Mucosa of stomach (tissue), 1 donor: ENCODE measurements at regions not wholly inside any gene's neighbourhood (a gene's known extent, or its start where the extent isn't known, plus 50 kb on each side); places are given as distances from the start of the nearest gene placed in this dataset.
"Not testable (repeated sequence)": the region's sequence is repeated elsewhere in the genome, so short reads cannot be mapped to it uniquely, and the experiment has no call there.

ENCODE experiments used
- H3K27me3 ChIP-seq: one replicate; pipeline ENCODE4 v1.7.0; 2013; ENCODE audit warnings: mild to moderate bottlenecking, low read length; ENCODE audit not compliant: control insufficient read depth, insufficient read depth
- H3K36me3 ChIP-seq: one replicate; pipeline ENCODE4 v1.7.0; 2013; ENCODE audit warnings: low read length; ENCODE audit not compliant: control insufficient read depth, insufficient read depth
- H3K4me1 ChIP-seq: one replicate; pipeline ENCODE4 v1.7.0; 2013; ENCODE audit warnings: mild to moderate bottlenecking, low read length; ENCODE audit not compliant: control insufficient read depth, insufficient read depth
- H3K4me3 ChIP-seq: one replicate; pipeline ENCODE4 v1.7.0; 2013; ENCODE audit warnings: low read length
- H3K9ac ChIP-seq: one replicate; pipeline ENCODE4 v1.7.0; 2013; ENCODE audit warnings: mild to moderate bottlenecking, low read length, moderate library complexity
- H3K9me3 ChIP-seq: one replicate; pipeline ENCODE4 v1.7.0; 2013; ENCODE audit warnings: mild to moderate bottlenecking, low read length, moderate library complexity; ENCODE audit not compliant: control insufficient read depth
- donor health status: Pancreatic carcinoma.

GRCh38 chr2:16392647-16393499 lies 272.8 kb downstream of the CYRIA start:
- Histone ChIP-seq H3K27me3 (no peaks in the 10 kb centered on the region), H3K4me1 (peaks cover 6% of the 10 kb centered on the region), H3K4me3 (no peak overlapping the region), H3K9ac (no peak overlapping the region), H3K36me3 (no peaks in the 10 kb centered on the region), H3K9me3 (no peaks in the 10 kb centered on the region)

- Histone ChIP-seq H3K4me1 (peaks cover 6% of the 10 kb centered on the region), H3K27me3 (no peaks in the 10 kb centered on the region), H3K4me3 (no peak overlapping the region), H3K36me3 (no peaks in the 10 kb centered on the region), H3K9me3 (no peaks in the 10 kb centered on the region), H3K9ac (no peak overlapping the region)
Observed at GRCh38 chr2:16391986-16392385, 273.6 kb downstream of the CYRIA start.

GRCh38 chr2:16390561-16390960 lies 275.1 kb downstream of the CYRIA start:
- H3K9me3 ChIP-seq, result no peaks in the 10 kb centered on the region
- peaks cover 6% of the 10 kb centered on the region for H3K4me1 ChIP-seq
- H3K36me3 ChIP-seq, result no peaks in the 10 kb centered on the region
- no peak overlapping the region for H3K4me3 ChIP-seq
- H3K27me3 ChIP-seq, result no peaks in the 10 kb centered on the region
- no peak overlapping the region for H3K9ac ChIP-seq

GRCh38 chr2:16389611-16390010 lies 276.0 kb downstream of the CYRIA start:
- no peak overlapping the region for H3K9ac ChIP-seq
- H3K9me3 ChIP-seq, result no peaks in the 10 kb centered on the region
- H3K4me3 ChIP-seq, result no peak overlapping the region
- peaks cover 6% of the 10 kb centered on the region for H3K4me1 ChIP-seq
- no peaks in the 10 kb centered on the region for H3K36me3 ChIP-seq
- no peaks in the 10 kb centered on the region for H3K27me3 ChIP-seq

GRCh38 chr2:16388199-16388830 lies 277.3 kb downstream of the CYRIA start:
- not testable (repeated sequence) for H3K4me3 ChIP-seq, H3K36me3 ChIP-seq, H3K9ac ChIP-seq, H3K4me1 ChIP-seq, H3K27me3 ChIP-seq, H3K9me3 ChIP-seq

GRCh38 chr2:16387461-16387984 lies 278.1 kb downstream of the CYRIA start:
- Histone ChIP-seq H3K36me3 (no peaks in the 10 kb centered on the region), H3K27me3 (no peaks in the 10 kb centered on the region), H3K4me1 (no peaks in the 10 kb centered on the region), H3K9me3 (no peaks in the 10 kb centered on the region), H3K9ac (no peak overlapping the region), H3K4me3 (no peak overlapping the region)

GRCh38 chr2:16386431-16386830 lies 279.2 kb downstream of the CYRIA start:
- Histone ChIP-seq H3K9me3 (no peaks in the 10 kb centered on the region), H3K27me3 (no peaks in the 10 kb centered on the region), H3K4me1 (no peaks in the 10 kb centered on the region), H3K36me3 (no peaks in the 10 kb centered on the region), H3K4me3 (no peak overlapping the region), H3K9ac (no peak overlapping the region)

GRCh38 chr2:16386031-16386430 lies 279.6 kb downstream of the CYRIA start:
- no peaks in the 10 kb centered on the region for H3K27me3 ChIP-seq
- H3K9me3 ChIP-seq, result no peaks in the 10 kb centered on the region
- H3K4me1 ChIP-seq, result no peaks in the 10 kb centered on the region
- no peak overlapping the region for H3K9ac ChIP-seq
- no peak overlapping the region for H3K4me3 ChIP-seq
- no peaks in the 10 kb centered on the region for H3K36me3 ChIP-seq

- no peak overlapping the region for H3K9ac ChIP-seq
- no peaks in the 10 kb centered on the region for H3K36me3 ChIP-seq
- H3K27me3 ChIP-seq, result no peaks in the 10 kb centered on the region
- H3K9me3 ChIP-seq, result no peaks in the 10 kb centered on the region
- no peak overlapping the region for H3K4me3 ChIP-seq
- no peaks in the 10 kb centered on the region for H3K4me1 ChIP-seq
Observed at GRCh38 chr2:16385341-16385740, 280.3 kb downstream of the CYRIA start.

GRCh38 chr2:16383411-16383810 lies 282.2 kb downstream of the CYRIA start:
- H3K9ac ChIP-seq, result no peak overlapping the region
- no peaks in the 10 kb centered on the region for H3K4me1 ChIP-seq
- H3K36me3 ChIP-seq, result no peaks in the 10 kb centered on the region
- H3K9me3 ChIP-seq, result no peaks in the 10 kb centered on the region
- H3K4me3 ChIP-seq, result no peak overlapping the region
- H3K27me3 ChIP-seq, result no peaks in the 10 kb centered on the region

GRCh38 chr2:16382451-16382850 lies 283.2 kb downstream of the CYRIA start:
- Histone ChIP-seq H3K9me3 (no peaks in the 10 kb centered on the region), H3K4me1 (no peaks in the 10 kb centered on the region), H3K9ac (no peak overlapping the region), H3K4me3 (no peak overlapping the region), H3K36me3 (no peaks in the 10 kb centered on the region), H3K27me3 (no peaks in the 10 kb centered on the region)

GRCh38 chr2:16381511-16381910 lies 284.1 kb downstream of the CYRIA start:
- H3K4me3 ChIP-seq, result no peak overlapping the region
- no peaks in the 10 kb centered on the region for H3K4me1 ChIP-seq
- no peak overlapping the region for H3K9ac ChIP-seq
- H3K36me3 ChIP-seq, result no peaks in the 10 kb centered on the region
- no peaks in the 10 kb centered on the region for H3K27me3 ChIP-seq
- no peaks in the 10 kb centered on the region for H3K9me3 ChIP-seq
